CD1c-positive myeloid dendritic cell (primary cell): ENCODE measurements at regions not wholly inside any gene's neighbourhood (a gene's known extent, or its start where the extent isn't known, plus 50 kb on each side); places are given as distances from the start of the nearest gene placed in this dataset.

Source experiments
- DNase-seq: peaks from one replicate; pipeline ENCODE4 v3.0.0-alpha.2; 2016; ENCODE audit errors: extremely low spot score

DNA sequence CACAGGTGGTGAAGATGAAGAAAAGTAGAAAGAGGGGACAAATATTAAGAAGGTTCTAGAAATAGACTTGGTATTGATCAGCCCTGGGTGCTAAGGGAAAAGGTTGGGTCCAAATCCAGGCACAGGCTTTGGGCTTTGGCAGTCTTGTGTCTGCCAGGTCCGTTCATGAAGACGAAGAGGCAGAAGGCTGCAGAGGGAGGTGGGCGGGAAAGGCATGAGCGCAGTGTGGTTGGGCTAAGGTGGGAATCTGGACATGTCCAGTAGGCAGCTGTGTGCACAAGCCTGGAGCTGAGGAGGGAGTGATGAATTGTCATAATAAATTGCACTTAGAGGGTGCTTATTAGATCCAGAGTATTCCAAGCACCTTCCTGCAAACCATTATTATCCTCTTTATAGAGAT is 105.7 kb upstream of the TEX51 start:
- DNase-seq, result no peak

DNA sequence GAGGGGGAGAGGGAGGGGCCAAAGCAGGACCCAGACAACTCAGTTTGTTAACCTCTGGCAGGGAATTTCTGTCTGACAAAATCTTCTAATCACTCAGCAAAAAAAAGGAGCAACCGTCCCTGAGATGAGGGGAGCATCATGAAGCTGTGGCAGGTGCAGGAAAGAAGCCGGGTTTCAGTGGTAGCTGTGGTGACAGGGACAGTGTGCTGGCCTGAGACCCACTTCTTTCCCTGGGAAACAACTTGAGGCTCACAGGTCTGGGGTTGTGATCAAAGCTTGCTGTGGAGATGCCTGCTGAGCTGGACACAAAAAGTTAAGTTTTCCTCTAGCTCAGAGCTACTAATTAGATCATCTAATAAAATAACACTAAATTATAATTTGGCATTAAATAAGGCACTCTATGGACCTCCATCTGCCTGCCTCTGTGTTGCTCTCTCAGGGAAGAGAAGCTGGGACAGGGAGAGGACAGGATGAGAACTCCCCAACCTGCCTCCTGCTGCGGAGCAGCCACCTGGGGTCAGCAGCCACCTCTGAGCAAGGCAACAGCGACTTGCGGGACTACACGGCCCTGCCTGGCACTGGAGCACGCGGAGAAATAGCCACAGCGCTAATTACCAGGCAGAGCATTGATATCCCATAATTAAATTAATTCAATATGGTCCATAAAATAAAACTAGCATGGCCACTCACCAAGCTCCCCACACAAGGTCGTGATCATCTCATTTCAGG is 104.6 kb upstream of the TEX51 start:
- DNase-seq, result no peak

DNA sequence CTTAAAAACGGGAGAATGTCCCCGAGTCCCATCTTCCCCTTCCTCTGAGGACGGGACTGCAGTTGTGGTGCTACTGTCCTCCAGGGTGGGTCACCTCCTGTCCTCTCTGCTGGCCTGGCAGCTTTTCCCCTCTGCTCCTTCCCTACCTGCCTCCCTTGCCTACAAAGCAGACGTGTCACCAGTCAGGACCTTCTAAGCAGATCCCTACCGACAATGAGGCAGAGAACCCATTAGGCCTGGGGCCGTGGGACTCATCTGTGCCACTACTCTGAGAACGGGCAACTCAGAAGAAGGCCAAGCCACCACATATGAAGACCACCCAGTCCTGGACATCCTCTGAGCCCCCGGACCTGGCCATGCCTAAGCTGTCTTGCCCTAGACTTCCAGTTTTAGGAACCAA is 103.0 kb upstream of the TEX51 start:
- DNase-seq, result no peak

DNA sequence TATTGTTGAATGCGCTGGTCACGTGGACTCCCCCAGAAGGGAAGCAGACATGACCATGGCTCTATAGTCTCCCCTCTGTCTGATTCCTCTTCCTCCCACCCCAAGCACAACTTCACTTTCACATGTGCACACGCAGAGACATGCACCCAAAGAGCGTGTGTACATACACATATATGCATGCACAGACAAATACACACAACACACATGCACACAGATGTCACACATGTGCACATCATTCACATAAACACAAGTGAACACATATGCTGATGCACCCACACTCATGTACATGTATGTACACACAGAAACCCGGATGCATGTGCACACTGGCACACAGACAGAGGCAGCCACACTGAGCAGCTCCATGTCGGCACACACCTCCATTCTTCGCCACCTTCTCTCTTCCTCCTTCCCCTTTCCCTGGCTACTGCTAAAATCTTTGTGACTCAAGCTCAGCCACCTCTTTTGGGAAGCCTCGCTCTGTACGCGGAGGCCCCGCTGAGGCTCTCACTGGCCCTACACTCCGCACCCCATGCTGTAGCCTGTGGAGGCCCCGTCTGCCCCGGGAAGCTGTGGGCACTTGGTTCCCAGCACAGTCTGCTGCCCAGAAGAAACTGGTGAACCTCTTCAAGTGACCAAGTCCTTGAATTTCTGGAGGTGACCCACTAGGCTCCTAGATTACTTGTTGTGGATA is 101.6 kb upstream of the TEX51 start:
- no peak for DNase-seq

DNA sequence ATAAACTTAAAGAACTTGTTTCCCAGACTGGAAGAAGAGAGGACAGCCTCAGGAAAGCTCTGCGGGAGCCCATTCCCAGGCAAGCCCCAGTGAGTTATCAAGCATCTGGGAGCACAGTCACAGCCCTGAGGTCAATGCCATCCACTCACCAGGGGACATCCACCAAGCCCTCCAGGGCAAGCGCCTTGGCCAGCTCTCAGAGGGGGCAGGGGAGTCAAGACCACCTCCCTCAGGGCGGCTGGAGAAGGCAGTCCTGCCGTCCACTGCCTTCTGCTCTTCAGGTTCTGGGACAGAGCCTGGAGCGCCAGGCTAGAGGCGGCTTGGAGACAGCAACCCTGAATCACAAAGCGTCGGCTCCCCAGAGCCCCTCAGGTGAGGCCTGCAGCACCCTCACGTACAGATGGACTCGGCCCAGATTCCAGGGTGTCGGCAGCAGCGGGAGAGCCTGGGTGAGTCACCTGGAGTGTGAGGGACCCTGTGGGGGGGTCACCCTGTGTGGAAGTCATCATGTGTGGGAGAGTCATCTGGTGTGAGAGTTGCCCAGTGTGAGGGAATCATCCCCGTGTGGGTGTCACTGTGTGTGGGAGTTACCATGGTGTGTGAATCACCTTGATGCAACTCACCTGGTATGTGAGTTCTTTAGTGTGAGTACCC is 100.9 kb upstream of the TEX51 start:
- no peak for DNase-seq

DNA sequence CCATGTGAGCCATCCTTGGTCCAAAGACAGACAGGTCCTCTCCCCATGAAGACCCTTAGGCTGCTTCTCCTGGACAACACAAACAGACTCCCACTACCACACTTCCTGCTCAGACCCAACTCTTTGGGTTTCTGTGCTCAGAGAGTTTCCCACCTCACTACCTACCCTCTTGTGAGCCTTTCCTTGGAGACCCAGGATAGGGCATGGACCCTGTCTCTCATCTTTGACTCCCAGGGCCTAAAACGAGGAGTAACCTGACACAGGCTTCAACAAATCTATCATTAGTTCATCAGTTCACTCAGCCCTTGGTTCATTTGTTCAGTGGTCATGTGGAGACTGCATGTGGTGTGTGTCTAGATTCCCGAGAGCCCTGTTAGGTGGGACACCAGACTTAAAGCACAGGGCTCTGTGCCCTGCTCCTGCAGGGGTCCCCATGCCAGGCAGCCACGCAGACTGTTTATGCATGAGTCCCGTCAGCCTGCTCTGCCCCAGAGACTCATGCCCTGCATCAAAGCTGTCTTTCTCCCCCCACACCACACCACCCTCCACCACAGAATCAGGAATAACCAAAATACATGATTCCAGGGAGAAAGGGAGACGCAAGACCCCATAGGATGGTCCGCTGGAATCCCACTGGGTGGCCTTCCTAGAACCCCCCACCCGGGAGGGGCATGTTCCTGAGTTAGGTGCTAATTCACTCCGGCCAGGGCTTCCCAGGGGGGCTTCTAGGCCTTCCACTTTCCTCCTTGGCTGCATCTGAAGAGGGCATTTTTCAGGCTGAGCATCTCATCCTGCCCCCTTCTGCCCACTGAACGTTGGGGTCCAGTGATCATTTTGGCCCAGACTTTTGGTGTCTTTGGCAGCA is 100.2 kb upstream of the TEX51 start:
- no peak for DNase-seq

DNA sequence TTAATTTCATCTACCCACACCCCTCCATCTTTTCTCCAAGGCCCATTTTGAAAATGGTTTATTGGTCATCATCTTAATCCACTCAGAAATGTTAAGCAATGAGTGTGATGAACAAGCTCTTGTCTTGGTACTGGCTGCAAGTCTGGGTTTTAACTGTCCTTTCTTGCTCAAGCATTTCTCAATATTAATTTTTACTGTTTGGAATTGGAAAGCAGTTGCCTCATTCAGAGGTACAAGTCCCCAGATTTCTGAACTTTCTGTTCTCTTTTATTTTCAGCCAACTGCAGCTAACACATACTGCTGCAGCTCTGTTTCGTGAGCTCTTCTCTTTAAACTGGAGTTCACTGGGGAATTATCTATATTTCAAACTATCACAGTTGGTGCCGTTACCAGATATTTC is 99.4 kb upstream of the TEX51 start:
- DNase-seq, result peak; percentile 40

DNA sequence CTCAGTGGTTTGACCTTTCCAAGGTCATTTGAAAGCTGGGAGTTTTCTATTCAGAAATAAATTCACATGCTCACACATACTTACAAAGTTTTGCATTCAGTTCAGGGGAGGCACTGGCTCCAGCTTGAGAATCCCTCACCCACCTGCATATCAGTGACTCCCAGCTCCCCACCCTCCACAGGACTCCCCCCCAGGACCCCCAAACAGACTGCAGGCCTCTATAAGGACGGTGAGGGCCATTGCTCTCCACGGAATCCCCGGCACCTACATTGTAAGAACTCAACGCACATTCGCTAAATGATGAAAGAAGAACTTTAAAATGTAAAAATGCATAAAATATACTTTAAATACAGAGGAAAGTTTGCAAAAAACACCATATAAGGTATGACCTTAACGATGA is 97.2 kb upstream of the TEX51 start:
- no peak for DNase-seq

DNA sequence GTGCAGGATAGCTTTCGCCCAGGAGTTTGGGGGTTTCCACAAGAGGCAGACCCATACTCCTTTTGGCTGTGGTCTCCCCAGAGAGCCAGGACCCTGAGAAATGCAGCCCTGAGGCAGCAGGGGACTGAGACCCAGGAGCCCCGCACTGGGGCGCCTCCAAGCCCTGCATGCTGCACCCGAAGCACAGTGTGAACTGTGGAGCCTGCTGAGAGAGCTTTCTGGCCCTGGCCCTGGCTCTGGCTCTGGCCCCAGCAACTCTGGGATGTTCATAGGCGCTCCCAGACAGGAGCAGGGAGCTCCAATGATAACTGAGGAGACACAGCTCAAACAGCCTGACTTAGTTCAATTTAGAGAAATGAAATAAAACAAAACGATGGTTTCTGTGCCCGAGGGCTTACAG is 96.4 kb upstream of the TEX51 start:
- DNase-seq, result no peak

DNA sequence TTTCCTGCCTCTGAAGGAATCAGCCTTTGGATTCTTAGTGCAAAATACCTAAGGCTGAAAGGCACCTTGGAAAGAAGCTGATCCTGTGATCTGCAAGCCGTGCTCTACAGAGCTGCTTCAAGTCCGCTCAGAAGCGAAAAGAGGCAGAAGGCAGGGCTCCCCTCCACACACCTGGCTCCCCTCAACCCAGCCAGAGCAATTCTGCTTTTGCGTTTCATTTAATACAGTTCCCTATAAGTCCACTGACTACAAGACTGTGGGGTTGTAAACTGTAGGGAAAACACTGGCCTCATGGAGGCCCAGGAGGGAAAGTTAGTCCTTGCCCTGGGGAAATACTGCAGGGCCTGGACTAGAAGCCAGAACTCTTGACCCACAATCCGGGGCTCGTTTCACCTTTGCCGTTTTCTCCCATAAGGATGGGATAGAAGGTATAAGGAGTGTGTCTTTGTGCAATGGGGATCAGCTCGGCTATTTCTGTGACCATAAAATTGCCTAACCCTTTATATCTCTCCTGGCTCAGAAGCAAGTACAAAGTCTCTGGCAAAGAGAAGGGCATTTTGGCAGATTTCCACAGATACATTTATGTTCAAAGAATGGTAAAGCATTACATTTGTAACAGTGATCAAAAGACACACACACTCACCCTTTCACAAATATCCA is 95.8 kb upstream of the TEX51 start:
- no peak for DNase-seq

DNA sequence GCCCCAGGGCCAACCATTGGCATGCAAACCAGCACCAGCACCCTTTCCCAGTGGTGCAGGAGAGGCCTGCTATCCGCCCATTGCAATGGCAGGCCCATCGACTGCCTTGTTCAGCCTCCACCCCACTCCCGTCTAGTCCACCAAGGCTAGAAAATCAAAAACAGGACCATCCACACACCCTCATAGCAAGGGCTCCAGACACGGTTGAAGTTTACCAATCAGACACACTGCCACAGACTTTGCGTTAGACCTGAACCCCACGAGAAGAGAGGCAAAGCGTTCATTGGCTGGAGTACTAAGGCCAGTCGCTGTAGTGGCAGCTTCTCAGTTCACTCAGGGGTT is 95.3 kb upstream of the TEX51 start:
- no peak for DNase-seq

DNA sequence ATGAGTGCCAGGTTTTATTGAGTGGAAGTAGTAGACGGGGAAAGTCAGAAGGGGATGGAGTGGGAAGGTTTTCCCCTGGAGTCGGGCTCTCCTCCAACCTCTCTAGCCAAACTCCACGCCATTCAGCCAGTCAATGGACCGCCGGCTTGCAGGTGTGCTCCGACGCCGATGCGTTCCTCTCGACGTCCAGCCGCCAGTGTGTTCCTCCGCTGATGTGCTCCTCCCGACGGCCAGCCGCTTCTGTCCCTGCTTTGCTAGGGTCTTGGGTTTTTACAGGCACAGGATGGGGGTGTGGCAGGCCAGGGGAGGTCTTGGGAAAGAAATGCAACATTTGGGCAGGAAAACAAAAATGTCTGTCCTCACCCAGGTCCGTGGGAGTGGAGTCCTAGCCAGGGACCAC is 94.3 kb upstream of the TEX51 start:
- DNase-seq, result no peak

DNA sequence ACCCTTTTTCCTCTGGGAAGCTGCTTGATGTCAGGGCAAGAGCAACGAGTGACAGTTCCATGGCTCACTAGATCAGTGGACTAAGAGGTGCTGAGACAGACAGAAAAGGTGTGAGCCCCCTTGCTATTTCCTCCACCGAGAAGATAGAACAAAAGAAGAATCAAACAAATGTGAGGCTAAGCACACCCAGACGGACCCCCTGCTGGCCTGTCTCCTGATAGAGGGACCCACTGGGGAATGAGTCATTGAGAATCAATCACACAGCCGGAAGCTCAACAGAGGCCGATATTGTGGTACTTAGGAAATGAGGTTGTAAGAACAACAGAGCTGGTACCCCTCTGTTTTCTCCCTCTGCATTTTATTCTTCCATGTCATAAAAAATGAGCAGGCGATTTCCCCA is 89.8 kb upstream of the TEX51 start:
- DNase-seq, result no peak

DNA sequence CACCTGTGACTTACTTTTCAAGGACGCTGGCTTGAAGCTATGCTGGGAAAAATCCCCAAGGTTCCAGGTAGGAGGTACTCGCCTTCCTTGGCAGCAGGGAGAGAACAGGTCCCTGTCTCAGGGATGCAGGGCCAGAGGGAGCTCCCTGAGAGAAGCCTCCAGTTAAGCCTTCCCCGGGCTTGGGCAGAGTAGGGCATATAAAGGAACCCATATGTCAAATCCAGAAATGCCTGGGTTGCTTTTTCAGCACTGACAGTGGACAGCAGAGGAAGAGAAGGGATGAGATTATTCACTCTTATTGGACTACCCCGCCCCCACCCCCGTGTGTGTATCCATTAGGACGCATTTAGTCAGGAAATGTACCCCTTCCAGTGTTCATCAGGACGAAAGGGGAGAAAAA is 89.3 kb upstream of the TEX51 start:
- no peak for DNase-seq

DNA sequence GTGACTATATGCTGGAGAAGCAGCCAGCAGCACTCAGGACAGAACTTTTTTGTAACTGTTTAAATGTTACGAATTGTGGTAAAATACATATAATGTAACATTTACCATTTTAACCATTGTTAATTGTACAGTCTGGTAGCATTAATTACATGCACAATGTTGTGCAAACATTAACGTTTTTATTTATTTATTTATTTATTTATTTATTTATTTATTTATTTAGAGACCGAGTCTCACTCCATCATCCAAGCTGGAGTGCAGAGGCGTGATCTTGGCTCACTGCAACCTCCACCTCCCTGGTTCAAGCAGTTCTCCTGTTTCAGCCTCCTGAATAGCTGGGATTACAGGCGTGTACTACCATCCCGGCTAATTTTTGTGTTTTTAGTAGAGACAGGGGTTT is 88.7 kb upstream of the TEX51 start:
- DNase-seq, result no peak

DNA sequence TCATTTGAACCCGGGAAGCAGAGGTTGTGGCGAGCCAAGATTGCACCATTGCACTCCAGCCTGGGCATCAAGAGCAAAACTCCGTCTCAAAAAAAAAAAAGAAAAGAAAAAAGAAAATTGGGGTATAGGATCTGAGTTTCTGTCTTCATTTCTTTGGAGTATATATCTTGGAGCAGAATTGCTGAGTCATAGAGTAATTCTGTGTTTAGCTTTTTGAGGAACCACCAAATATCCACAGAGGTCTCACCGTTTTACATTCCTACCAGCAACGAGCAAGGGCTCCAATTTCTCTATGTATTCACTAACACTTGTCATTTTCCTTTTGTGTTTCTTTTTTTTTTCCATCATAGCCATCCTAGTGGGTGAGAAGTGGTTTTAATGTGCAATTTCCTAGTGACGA is 87.6 kb upstream of the TEX51 start:
- no peak for DNase-seq

DNA sequence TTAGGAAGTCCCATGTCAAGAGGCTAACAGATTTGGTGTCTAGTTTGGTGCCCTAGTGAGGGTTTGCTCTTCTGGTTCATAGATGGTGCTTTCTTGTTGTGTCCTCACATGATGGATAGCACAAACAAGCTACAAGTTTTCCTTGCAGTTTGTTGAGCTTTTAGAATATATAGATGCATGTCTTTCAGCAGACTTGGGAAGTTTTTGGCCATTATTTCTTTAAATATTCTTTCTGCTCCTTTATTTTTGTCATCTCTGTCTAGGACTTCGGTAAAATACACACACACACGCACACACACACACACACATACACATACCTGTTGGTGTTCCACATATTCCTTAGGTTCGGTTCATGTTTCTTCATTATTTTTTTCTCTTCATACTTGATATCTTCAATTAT is 81.5 kb upstream of the TEX51 start:
- DNase-seq, result no peak

DNA sequence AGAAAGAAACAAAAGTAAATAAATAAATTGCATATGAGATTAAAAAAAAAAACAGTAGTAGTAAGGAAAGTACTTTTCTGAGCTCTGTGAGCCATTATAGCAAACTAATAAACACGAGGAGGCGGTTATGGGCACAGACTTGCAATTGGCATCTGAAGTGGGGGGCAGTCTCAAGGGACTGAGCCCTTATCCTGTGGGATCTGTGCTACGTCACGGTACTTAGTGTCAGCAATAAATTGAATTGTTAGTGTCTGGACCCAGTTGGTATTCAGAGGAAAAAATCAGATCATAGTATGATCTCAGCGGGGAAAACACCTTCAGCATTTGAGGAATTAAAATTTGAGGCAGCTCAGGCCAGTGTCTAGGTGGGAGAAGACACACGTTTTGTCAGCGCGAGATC is 76.6 kb upstream of the TEX51 start:
- no peak for DNase-seq

DNA sequence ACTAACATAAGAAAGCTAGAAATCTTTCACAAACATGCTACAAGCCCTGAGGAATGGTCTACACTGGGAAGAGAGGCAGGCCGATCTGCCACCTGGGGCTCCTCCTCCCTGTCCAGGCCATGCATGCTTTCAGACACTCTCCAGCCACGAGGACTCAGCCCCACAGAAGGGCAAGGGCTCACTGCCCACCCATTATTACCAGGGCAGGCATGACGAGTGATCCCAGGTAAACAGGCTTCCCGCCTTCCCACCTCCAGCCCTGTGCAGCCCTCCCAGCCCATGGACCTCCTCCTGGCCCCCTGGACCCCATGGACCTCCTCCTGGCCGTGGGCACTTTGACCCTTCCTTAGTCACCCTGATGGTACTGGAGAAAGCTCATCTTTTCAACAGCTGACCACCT is 75.8 kb upstream of the TEX51 start:
- no peak for DNase-seq

DNA sequence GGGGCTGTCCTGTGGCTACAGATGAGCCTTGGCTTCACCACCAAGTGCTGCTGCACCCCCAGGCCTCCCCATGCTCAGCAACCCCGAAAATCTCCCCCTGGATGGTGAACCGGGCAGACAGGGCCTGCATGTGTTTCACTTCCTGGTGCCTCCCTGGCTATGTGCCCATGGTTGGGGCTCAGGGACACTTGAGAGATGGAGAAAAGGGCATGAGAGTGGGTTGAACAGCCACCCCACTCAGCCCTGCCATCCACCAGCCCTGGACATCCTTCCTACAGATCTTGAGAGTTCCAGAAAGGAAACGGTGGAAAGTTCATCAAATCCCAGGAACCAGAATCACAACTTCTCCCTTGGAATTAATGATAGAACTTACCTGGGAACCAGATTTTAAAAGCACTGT is 74.7 kb upstream of the TEX51 start:
- DNase-seq, result peak; percentile 10

DNA sequence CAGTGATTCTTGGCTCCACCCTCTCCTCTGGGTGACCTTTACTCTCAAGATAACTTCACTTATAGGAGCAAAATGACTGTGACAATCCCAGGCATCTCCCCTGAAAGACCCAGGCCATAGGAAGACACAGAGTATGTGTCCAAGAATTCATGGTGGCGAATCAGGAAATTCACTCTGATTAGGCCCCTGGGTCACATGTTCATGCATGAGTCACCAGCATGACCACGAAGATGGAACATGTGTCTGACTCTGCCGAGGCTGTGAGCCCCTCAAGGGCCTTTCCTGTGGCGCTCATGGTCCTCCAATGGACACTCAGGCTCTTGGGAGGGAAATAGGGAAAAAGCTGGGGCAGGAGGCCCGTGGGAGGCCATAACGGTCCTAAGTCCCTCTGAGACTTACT is 74.0 kb upstream of the TEX51 start:
- DNase-seq, result no peak

DNA sequence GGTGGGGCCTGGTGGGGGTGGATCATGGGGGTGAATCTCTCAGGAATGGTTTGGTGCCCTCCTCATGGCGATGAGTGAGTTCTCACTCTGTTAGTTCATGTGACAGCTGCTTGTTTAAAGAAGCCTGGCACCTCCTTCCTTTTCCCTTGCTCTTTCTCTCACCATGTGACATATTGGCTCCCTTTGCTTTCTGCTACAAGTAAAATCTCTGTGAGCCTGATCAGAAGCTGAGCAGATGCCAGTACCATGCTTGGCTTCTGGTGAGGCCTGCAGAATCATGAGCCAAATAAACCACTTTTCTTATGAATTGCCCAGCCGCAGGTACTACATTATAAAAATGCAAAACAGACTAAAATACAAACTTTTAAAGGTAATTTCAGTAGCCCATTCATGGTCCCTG is 73.4 kb upstream of the TEX51 start:
- DNase-seq, result no peak
